GM18861 (cell line): ENCODE measurements at regions not wholly inside any gene's neighbourhood (a gene's known extent, or its start where the extent isn't known, plus 50 kb on each side); places are given as distances from the start of the nearest gene placed in this dataset.
A peak's percentile ranks its signal among the peaks of the same experiment; 100 is the strongest.

Experiments
- ATAC-seq: cut with Tn5 transposase; IDR thresholded peaks from one replicate; pipeline ENCODE4 v1.9.1; 2021; ENCODE audit not compliant: unreplicated experiment

- no peak for ATAC-seq
These were observed 53.8 kb upstream of the PLAAT1 start for GRCh38 chr3:193187070-193187722.

- ATAC-seq, result peak; percentile 76
These were observed 50.8 kb upstream of the PLAAT1 start for GRCh38 chr3:193190146-193190786.
